Glutamatergic neuron (in vitro differentiated cells): ENCODE measurements at regions not wholly inside any gene's neighbourhood (a gene's known extent, or its start where the extent isn't known, plus 50 kb on each side); places are given as distances from the start of the nearest gene placed in this dataset.

Experiments used
- DNase-seq: peaks from one replicate; pipeline ENCODE4 v3.0.0; 2022
- H3K27ac Mint-ChIP-seq: one replicate; pipeline ENCODE4 v1.8.0; 2020; ENCODE audit warnings: mild to moderate bottlenecking, mixed read lengths, inconsistent platforms; ENCODE audit not compliant: unreplicated experiment
- H3K27me3 Mint-ChIP-seq: one replicate; pipeline ENCODE4 v1.8.0; 2020; ENCODE audit warnings: mild to moderate bottlenecking, moderate library complexity, mixed read lengths, inconsistent platforms; ENCODE audit not compliant: unreplicated experiment
- H3K36me3 Mint-ChIP-seq: one replicate; pipeline ENCODE4 v1.8.0; 2020; ENCODE audit warnings: mild to moderate bottlenecking, mixed read lengths, inconsistent platforms; ENCODE audit not compliant: unreplicated experiment
- H3K4me1 Mint-ChIP-seq: one replicate; pipeline ENCODE4 v1.8.0; 2020; ENCODE audit warnings: mild to moderate bottlenecking, low read depth, mixed read lengths, inconsistent platforms; ENCODE audit not compliant: unreplicated experiment
- H3K4me3 Mint-ChIP-seq: one replicate; pipeline ENCODE4 v1.8.0; 2020; ENCODE audit warnings: mild to moderate bottlenecking, mixed read lengths, inconsistent platforms; ENCODE audit not compliant: unreplicated experiment
- H3K9me3 Mint-ChIP-seq: one replicate; pipeline ENCODE4 v1.8.0; 2020; ENCODE audit warnings: mild to moderate bottlenecking, moderate library complexity, mixed read lengths, inconsistent platforms; ENCODE audit not compliant: unreplicated experiment
- TF ChIP-seq, protein P1 (sequence below): fragments of 200-600 bp; sonication (generic); IDR thresholded peaks from one replicate; pipeline ENCODE4 v1.5.0; 2021; ENCODE audit not compliant: partially characterized antibody, unreplicated experiment

DNA sequence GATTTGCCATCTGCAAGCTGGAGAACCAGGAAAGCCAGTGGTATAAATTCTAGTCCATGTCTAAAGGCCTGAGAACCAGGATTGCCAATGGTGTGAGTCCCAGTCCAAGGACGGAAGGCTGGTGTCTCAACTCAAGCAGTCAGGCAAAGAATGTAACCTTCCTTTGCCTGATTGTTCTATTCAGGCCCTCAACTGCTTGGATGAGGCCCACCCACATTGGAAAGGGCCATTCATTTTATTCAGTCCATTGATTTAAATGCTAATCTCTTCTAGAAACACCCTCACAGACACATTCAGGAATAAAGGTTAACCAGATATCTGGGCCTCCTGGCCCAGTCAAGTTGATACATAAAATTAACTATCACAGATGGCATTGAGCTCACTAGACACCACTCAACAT lies 427.8 kb downstream of the ZNF608 start:
- no peak for DNase-seq
- H3K4me3 Mint-ChIP-seq, result no peak overlapping the region
- H3K27me3 Mint-ChIP-seq, result no peaks in the 10 kb centered on the region
- H3K36me3 Mint-ChIP-seq, result no peaks in the 10 kb centered on the region
- no peak overlapping the region for H3K27ac Mint-ChIP-seq
- TF ChIP-seq, protein P1, sequence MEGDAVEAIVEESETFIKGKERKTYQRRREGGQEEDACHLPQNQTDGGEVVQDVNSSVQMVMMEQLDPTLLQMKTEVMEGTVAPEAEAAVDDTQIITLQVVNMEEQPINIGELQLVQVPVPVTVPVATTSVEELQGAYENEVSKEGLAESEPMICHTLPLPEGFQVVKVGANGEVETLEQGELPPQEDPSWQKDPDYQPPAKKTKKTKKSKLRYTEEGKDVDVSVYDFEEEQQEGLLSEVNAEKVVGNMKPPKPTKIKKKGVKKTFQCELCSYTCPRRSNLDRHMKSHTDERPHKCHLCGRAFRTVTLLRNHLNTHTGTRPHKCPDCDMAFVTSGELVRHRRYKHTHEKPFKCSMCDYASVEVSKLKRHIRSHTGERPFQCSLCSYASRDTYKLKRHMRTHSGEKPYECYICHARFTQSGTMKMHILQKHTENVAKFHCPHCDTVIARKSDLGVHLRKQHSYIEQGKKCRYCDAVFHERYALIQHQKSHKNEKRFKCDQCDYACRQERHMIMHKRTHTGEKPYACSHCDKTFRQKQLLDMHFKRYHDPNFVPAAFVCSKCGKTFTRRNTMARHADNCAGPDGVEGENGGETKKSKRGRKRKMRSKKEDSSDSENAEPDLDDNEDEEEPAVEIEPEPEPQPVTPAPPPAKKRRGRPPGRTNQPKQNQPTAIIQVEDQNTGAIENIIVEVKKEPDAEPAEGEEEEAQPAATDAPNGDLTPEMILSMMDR, result no peak
- H3K4me1 Mint-ChIP-seq, result no peaks in the 10 kb centered on the region
- H3K9me3 Mint-ChIP-seq, result no peaks in the 10 kb centered on the region

DNA sequence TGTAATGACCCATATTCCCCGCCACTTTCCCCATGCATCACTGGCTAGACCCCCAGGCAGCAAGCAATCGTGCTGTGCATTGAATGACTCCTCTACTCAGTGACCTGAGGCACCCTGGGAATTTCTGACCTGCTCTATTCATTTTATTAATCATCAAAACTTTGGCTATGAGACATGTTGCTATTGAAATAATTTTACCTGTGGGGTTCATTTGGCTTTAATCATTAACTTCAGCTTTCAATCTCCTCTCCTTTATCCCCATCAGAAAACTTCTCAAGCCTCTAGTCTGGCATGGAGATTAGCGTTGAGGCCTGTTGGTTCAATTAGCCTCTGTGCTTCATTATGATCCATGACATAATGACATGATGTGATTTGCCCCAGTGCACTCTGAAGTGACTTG lies 429.0 kb downstream of the ZNF608 start:
- TF ChIP-seq, protein P1, result no peak
- H3K4me3 Mint-ChIP-seq, result no peak overlapping the region
- H3K4me1 Mint-ChIP-seq, result no peaks in the 10 kb centered on the region
- no peaks in the 10 kb centered on the region for H3K9me3 Mint-ChIP-seq
- H3K36me3 Mint-ChIP-seq, result no peaks in the 10 kb centered on the region
- H3K27me3 Mint-ChIP-seq, result no peaks in the 10 kb centered on the region
- no peak overlapping the region for H3K27ac Mint-ChIP-seq
- DNase-seq, result no peak

DNA sequence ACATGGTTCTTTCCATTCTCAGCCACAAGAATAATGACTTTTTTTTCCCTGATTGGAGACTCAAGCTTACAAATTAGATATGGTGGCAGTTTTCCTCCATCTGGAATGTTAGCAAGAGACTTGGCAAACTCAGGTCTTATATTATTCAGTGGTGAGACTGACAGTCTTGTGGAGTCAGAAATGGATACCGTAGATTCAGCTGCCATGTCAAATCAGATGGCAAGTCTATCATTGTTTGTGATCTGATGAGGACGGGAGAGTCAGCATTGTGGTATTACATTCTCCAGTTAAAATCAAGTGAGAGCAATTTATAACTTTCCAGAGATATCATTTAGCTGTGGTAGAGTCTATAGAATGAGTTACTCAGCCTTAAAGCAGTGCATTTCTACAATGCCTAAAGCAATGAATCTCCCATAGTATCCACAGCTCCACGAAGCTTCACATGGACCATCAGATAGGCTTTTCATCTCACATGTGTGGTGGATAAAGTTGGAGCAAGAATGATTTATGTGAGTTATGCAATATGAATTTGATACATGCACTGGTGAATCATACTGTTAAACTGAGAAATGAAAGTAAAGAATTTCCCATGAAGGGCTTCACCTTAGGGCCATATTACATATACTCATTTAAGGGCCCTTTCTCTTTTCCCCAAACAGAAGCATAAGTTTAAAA lies 430.6 kb downstream of the ZNF608 start:
- TF ChIP-seq, protein P1, result no peak
- Mint-ChIP-seq H3K27ac (no peak overlapping the region), H3K9me3 (peaks cover 3% of the 10 kb centered on the region), H3K4me1 (peaks cover 6% of the 10 kb centered on the region), H3K36me3 (no peaks in the 10 kb centered on the region), H3K4me3 (no peak overlapping the region), H3K27me3 (no peaks in the 10 kb centered on the region)
- no peak for DNase-seq

DNA sequence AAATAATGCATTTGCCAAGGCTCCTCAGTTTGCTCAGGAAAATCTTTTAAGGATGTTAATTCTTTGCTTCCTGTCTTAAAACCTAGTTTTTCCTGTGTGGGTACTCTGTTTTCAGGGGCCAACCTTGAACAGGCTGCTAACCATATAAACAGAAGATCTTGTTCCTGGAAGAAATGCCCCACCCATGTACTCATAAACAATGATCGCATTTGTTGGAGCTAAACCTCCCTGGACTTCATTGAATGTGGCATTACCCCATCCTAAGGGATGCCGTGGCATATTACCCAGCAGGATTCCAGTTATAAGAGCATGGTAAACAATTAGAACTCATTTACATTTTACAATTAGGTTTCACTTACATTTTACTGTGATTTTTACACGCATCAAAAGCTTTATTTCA lies 436.0 kb downstream of the ZNF608 start:
- Mint-ChIP-seq H3K36me3 (no peaks in the 10 kb centered on the region), H3K9me3 (peaks cover 4% of the 10 kb centered on the region), H3K4me3 (no peak overlapping the region), H3K27ac (peak overlapping the region; percentile 55), H3K27me3 (no peaks in the 10 kb centered on the region), H3K4me1 (peaks cover 6% of the 10 kb centered on the region)
- DNase-seq, result no peak
- TF ChIP-seq, protein P1, result no peak

DNA sequence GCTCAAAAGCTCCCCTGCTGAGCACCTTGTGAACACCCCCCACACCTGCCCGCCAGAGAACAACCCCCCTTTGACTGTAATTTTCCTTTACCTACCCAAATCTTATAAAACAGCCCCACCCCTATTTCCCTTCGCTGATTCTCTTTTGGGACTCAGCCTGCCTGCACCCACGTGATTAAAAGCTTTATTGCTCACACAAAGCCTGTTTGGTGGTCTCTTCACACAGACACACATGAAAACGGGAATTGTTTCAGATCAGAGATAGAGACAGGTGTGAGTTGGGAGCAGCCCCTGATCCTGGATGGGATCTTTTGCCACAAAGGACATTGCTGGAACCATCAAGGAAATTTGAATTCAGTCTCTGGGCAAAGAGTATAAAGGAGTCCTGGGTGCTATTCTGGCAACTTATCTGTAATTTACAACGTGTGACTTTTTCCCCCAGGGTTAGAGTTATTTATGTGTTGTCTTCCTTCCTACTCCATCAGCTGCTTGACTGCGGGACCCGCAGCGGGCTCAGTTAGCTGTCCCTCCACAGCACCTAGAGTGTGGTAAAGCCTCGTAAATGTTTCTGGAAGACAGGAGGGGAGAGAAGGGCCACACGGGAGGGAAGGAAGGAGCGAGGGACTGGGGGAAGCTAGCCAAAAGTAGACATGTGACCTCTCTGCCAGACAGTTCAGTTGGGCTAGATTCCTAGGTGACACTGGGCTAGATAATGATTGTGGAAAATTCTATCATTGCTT lies 437.0 kb downstream of the ZNF608 start:
- TF ChIP-seq, protein P1, result no peak
- H3K4me1 Mint-ChIP-seq, result peaks cover 6% of the 10 kb centered on the region
- H3K9me3 Mint-ChIP-seq, result peaks cover 4% of the 10 kb centered on the region
- no peaks in the 10 kb centered on the region for H3K36me3 Mint-ChIP-seq
- H3K27ac Mint-ChIP-seq, result no peak overlapping the region
- H3K27me3 Mint-ChIP-seq, result no peaks in the 10 kb centered on the region
- peak; percentile 24 for DNase-seq
- peak overlapping the region; percentile 32 for H3K4me3 Mint-ChIP-seq
